ENCODE measurements at regions not wholly inside any gene's neighbourhood (a gene's known extent, or its start where the extent isn't known, plus 50 kb on each side); places are given as distances from the start of the nearest gene placed in this dataset.

DNA sequence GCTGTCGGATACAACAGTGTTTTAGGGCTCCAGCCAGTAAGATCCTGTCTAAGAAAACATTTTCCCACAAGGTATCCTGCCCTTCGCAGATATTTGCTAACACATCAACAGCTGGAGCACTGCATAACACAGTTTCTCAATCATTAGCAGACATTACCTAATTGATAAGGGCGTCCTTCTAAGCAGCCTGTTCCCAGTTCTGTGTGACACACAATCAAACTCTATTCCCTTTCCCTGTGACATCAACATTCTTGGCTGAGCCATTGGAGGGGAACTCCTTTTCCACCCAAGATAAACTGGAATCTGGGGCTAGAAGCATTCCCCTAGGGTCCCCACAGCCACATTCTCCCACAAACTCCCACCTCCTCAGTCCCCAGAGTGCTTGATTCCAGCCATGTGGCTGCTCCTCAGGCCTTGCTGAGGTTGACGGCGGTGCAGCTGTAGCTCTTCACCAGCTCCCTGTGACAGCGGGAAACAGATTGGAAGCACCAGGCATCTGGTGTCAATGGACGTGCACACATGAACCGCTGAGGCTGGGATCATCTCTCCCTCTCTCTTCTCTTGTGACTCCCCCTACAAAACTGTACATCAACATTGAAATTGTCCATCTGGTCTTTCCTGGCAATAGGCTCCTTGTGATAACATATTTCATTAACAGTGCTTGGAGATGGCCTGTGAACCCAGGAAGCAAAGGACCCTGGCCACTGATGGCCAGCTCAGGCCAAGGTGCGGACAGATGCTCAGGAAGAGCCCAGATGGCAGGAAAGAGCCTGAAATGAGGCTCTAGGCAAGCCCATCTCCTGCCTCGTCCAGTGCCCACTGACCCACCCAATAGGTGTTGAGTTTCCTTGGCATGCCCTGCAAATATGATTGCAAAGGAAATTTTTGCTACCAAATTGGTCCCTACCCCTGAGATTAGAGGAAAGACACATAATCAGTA lies 131.1 kb upstream of the TBX20 start:
- DNase-seq = no peak

DNA sequence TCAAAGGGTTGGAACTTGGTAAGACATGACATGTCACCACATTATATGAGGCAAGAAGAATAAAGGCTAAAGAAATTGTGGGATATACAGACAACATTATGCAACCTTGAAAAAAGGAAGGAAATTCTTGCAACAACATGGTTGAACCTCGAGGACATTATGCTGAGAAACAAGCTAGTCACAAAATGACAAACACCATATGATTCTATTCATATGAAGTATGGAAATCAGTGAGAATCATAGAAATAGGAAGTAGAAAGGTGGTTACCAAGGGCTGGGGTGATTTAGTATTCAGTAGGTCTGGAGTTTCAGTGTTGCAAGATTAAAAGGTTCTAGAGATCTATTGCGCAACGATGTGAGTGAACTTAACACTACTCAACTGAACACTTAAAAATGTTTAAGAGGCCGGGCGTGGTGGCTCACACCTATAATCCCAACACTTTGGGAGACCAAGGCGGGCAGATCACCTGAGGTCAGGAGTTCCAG lies 126.9 kb upstream of the TBX20 start:
- no peak for DNase-seq

GRCh38 chr7:35379481-35379880 lies 125.6 kb upstream of the TBX20 start:
- DNase-seq = no peak

- DNase-seq = no peak
Observed at GRCh38 chr7:35375516-35375915, 121.6 kb upstream of the TBX20 start.

GRCh38 chr7:35374858-35375257 lies 121.0 kb upstream of the TBX20 start:
- DNase-seq = no peak

- no peak for DNase-seq
Observed at GRCh38 chr7:35371221-35371620, 117.3 kb upstream of the TBX20 start.

DNA sequence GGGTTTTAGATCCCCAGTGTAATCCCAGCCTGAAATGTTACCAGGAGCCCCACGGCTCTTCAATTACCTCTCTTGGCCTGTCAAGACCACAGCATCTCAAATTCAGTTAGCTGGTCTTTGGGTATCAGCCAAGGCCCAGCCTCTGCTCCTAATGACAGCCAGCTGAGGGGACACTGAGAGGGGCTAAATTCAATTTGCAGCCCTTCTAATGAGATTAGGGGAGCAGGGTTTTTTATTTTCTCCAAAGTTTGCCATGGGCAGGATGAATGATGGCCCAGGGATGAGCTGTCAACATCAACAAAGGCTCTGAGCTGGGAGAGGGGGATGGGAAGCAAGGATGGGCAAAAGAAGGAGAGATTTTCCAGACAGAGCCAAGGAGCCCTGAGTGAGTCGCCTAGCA lies 116.8 kb upstream of the TBX20 start:
- DNase-seq = no peak

GRCh38 chr7:35366167-35367155 lies 112.6 kb upstream of the TBX20 start:
- no peak for DNase-seq

DNA sequence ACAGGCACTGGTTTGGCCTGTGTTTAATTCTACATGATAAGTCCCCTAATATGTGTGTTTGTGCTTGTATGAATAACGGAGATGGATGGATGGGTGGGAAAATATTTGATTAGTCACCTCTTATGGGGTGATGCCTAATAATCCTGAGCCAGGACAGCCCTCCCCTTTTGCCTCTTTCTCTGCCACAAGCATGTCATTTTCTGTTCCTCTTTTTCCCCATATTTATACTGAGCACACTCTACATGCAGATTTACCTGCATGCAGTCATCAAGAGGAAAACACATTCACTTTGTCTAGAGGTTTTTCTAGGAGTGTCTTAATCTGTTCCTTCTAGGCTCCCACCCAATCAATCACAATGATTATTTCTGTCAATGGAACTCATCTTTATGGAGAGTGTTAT lies 111.6 kb upstream of the TBX20 start:
- DNase-seq = no peak

- DNase-seq = no peak
Observed at GRCh38 chr7:35362341-35362740, 108.4 kb upstream of the TBX20 start.

DNA sequence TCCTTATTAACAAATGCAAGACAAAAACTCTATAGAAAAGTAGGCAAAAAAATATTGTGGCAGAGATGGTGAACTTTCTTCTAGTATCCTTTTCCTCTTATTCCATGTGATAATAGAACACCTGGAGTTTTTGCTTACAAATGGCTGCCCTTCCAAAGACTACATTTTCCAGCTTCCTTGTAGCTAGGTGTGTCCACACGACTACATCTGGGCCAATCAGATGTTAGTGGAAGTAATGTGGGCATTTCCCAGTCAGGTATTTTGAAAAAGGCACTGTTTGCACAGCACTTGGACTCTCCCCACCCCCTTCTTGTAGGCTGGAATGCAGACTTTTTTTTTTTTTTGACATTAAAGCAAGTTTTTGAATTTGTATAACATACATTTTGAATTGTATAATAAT lies 105.5 kb upstream of the TBX20 start:
- DNase-seq = no peak

DNA sequence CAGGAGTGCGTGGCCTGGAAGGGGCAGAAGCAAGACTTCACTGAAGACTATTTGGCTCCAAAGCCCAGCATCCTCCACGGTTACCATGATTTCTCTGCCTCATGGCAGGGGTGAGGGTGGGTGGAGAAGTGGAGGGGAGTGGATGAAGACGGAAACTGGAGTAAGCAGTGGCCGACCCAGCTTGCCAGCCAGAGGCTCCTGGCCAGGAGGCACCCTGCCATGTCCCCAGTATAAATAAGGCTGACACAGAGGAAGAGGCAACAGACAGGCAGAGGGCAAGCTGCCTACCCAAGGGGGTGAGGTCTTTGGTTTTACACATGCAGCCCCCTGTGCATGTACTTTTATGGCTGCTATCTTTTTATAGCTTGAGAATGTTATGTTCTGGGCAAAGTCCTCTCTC lies 102.6 kb upstream of the TBX20 start:
- no peak for DNase-seq

DNA sequence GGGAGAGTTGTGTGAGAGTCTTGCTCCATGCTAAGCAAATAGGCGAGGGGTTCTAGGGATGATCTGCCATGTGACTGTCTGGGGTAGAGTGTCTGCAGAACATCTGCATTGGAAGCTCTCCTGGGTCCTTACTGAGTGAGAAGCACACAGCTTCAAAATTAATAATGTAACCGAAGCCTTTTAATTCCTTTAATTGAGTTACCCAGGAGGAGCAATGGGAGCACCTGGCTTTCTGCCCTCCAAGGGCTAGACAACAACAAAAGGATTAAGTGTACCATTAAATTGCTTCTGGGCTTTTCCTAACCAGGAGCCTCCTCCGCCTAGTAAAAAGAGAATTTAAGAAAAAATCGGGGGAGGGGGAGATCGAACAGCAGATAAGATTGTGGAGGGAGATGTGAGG lies 102.0 kb upstream of the TBX20 start:
- DNase-seq = no peak

GRCh38 chr7:35355199-35355598 lies 101.3 kb upstream of the TBX20 start:
- no peak for DNase-seq

GRCh38 chr7:35353481-35353880 lies 99.6 kb upstream of the TBX20 start:
- DNase-seq = no peak

GRCh38 chr7:35351466-35351865 lies 97.6 kb upstream of the TBX20 start:
- DNase-seq = no peak

- DNase-seq = no peak
Observed at GRCh38 chr7:35348611-35349400, 94.9 kb upstream of the TBX20 start.

DNA sequence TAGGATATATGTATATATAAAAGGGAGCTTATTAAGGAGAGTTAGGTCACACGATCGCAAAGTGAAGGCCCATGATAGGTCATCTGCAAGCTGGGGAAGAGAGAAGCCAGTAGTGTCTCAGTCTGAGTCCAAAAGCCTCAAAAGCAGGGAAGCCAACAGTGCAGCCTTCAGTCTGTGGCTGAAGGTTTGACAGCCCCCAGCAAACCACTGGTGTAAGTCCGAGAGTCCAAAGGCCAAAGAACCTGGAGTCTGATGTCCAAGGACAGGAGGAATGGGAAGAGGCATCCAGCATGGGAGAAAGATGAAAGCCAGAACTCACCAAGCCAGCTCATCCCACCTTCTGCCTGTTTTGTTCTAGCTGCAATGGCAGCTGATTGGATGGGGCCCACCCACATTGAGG lies 88.9 kb upstream of the TBX20 start:
- no peak for DNase-seq

- DNase-seq = no peak
Observed at GRCh38 chr7:35339811-35340210, 85.9 kb upstream of the TBX20 start.

GRCh38 chr7:35336444-35336843 lies 82.5 kb upstream of the TBX20 start:
- no peak for DNase-seq

GRCh38 chr7:35334506-35334905 lies 80.6 kb upstream of the TBX20 start:
- DNase-seq = no peak

DNA sequence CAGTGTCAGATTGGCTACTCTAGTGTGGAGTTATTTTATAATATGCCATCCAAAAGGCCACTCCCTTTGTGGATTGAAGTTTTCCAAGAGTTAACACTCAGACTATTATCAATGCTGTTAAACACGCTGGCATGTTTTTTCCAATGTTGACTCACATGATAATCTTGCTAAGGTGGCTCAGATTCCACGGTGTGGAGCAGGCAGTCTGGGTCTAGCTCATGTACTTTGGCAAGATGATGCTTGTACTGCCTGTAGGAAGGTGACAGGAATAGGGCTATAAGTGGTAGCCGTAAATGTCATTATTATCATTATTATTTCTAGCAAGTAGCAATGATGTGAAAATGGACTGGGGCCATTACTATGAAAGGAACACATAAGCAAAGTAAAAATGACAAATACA lies 79.4 kb upstream of the TBX20 start:
- DNase-seq = no peak

Measured in NCI-H774 (cell line).